ENCODE measurements at regions not wholly inside any gene's neighbourhood (a gene's known extent, or its start where the extent isn't known, plus 50 kb on each side); places are given as distances from the start of the nearest gene placed in this dataset.

- TF ChIP-seq EZH2phosphoT487 (IDR thresholded peaks at IDR 0.05; ENCODE audit: low read length) (no peak), CTCF (IDR thresholded peaks at IDR 0.05; ENCODE audit: low read length) (no peak), EZH2 (optimal IDR thresholded peaks at IDR 0.05; ENCODE audit: low read depth, low read length) (no peak)
These were observed 261.2 kb upstream of the SEMA3A start for GRCh38 chr7:84455788-84456187.

Measured in MM.1S (cell line).